PC-9 (cell line): ENCODE measurements at regions not wholly inside any gene's neighbourhood (a gene's known extent, or its start where the extent isn't known, plus 50 kb on each side); places are given as distances from the start of the nearest gene placed in this dataset.

ENCODE experiments used
- CTCF ChIP-seq: fragments of 200-600 bp; sonication (generic); conservative IDR thresholded peaks from 2 replicates; pipeline ENCODE4 v1.6.1; 2017; ENCODE audit warnings: mixed run types, antibody characterized with exemption, mild to moderate bottlenecking, moderate library complexity
- EZH2 ChIP-seq: fragments of 200-600 bp; sonication (generic); IDR thresholded peaks from 2 replicates; pipeline ENCODE4 v1.8.0; 2017; ENCODE audit warnings: antibody characterized with exemption, low read depth

- TF ChIP-seq CTCF (no peak), EZH2 (no peak)
These were observed 942.3 kb downstream of the QKI start for GRCh38 chr6:164356814-164357213.
